ENCODE measurements at regions not wholly inside any gene's neighbourhood (a gene's known extent, or its start where the extent isn't known, plus 50 kb on each side); places are given as distances from the start of the nearest gene placed in this dataset.

DNA sequence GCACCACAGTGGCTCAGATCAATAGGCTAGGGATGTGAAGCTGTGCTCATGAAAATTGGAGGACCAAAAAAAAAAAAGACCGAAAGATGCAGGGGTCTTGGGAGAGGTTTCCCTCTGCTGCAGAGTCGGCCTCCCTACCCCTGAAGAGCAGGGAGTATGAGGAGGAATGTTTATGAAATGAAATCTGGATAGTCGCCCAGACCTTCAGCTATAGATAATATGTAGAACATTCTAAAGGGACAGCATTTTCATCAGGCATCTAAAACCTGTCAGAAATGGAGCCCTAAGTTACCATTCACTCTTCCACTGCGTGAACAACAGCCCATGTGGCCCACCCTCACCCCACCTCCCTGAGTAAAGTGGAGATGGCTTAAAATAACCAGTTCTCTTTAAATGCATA is 122.9 kb downstream of the TMEM174 start:
- Histone ChIP-seq H3K9ac (ENCODE audit: low read depth in 2 of 2, low read length in 2 of 2) (no peak overlapping the region), H3K4me3 (no peak overlapping the region), H3K36me3 (no peaks in the 10 kb centered on the region), H3K27ac (no peak overlapping the region), H3K9me3 (no peaks in the 10 kb centered on the region), H3K4me1 (no peaks in the 10 kb centered on the region), H3K27me3 (peaks cover 57% of the 10 kb centered on the region)
- intact Hi-C loops (cut with DNase I), result loop anchor here (10.0 kb wide), 1 partner anchor 211 kb away; no protein-coding TSS in a partner anchor
- TF ChIP-seq, protein P1, sequence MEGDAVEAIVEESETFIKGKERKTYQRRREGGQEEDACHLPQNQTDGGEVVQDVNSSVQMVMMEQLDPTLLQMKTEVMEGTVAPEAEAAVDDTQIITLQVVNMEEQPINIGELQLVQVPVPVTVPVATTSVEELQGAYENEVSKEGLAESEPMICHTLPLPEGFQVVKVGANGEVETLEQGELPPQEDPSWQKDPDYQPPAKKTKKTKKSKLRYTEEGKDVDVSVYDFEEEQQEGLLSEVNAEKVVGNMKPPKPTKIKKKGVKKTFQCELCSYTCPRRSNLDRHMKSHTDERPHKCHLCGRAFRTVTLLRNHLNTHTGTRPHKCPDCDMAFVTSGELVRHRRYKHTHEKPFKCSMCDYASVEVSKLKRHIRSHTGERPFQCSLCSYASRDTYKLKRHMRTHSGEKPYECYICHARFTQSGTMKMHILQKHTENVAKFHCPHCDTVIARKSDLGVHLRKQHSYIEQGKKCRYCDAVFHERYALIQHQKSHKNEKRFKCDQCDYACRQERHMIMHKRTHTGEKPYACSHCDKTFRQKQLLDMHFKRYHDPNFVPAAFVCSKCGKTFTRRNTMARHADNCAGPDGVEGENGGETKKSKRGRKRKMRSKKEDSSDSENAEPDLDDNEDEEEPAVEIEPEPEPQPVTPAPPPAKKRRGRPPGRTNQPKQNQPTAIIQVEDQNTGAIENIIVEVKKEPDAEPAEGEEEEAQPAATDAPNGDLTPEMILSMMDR (IDR thresholded peaks at IDR 0.05), result no peak
- no peak for DNase-seq

DNA sequence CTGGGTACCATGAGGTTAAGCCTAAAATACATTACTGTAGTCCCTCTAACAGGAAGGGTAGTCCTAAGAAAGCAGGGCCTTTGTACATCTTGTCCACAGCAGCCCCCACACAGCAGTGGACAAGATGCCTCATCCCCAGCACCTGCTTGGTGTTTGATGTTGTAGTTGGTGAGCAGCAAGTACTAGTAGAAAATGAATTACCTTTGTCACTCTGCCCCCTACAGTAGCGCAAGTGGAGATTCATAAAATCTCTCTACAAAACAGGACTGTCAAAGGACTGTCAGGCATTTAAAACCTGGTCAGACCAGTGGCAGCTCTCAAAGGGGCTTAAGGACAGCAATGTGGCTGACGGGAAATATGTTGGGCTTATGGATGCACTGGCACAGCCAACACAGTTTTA is 122.5 kb downstream of the TMEM174 start:
- DNase-seq, result no peak
- no peaks in the 10 kb centered on the region for H3K36me3 ChIP-seq
- no peaks in the 10 kb centered on the region for H3K4me1 ChIP-seq
- intact Hi-C loops (cut with DNase I), result loop anchor here (10.0 kb wide), 1 partner anchor 211 kb away; no protein-coding TSS in a partner anchor
- TF ChIP-seq, protein P1 (IDR thresholded peaks at IDR 0.05), result no peak
- no peaks in the 10 kb centered on the region for H3K9me3 ChIP-seq
- no peak overlapping the region for H3K27ac ChIP-seq
- no peak overlapping the region for H3K9ac ChIP-seq (ENCODE audit: low read depth in 2 of 2, low read length in 2 of 2)
- H3K4me3 ChIP-seq, result no peak overlapping the region
- peaks cover 52% of the 10 kb centered on the region for H3K27me3 ChIP-seq

GRCh38 chr5:73292816-73293459 is 119.9 kb downstream of the TMEM174 start:
- Histone ChIP-seq H3K9me3 (no peaks in the 10 kb centered on the region), H3K9ac (ENCODE audit: low read depth in 2 of 2, low read length in 2 of 2) (no peak overlapping the region), H3K27me3 (peaks cover 27% of the 10 kb centered on the region), H3K4me3 (no peak overlapping the region), H3K4me1 (no peaks in the 10 kb centered on the region), H3K36me3 (no peaks in the 10 kb centered on the region), H3K27ac (no peak overlapping the region)
- intact Hi-C loops (cut with DNase I), result loop anchor here (10.0 kb wide), 1 partner anchor 208 kb away; no protein-coding TSS in a partner anchor
- TF ChIP-seq, protein P1 (IDR thresholded peaks at IDR 0.05), result no peak
- DNase-seq, result no peak

DNA sequence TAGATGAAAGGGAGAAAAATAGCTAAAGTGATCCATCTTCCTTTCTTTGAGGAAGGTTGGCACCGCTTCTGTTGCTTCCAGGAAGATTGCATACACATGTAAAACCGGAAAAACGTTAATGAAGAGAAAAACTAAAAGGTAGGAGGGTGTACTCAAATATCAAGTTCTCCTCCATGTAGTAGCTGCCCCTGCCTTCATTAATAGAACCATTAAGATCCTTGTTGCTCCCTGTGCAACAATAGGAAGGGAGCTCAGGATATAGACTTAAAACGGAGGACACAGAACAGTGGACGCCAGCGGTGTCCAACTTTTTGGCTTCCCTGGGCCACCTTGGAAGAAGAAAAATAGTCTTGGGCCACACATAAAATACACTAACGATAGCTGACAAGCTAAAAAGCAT is 118.9 kb downstream of the TMEM174 start:
- Histone ChIP-seq H3K9ac (ENCODE audit: low read depth in 2 of 2, low read length in 2 of 2) (no peak overlapping the region), H3K4me3 (no peak overlapping the region), H3K27ac (no peak overlapping the region), H3K4me1 (no peaks in the 10 kb centered on the region), H3K36me3 (no peaks in the 10 kb centered on the region), H3K27me3 (peaks cover 17% of the 10 kb centered on the region), H3K9me3 (no peaks in the 10 kb centered on the region)
- DNase-seq, result no peak
- TF ChIP-seq, protein P1 (IDR thresholded peaks at IDR 0.05), result no peak
- intact Hi-C loops (cut with DNase I), result loop anchor here (10.0 kb wide), 1 partner anchor 207 kb away; no protein-coding TSS in a partner anchor

- TF ChIP-seq, protein P1 (IDR thresholded peaks at IDR 0.05), result no peak
Measured at GRCh38 chr5:73290242-73290641, 117.2 kb downstream of the TMEM174 start.

More at GRCh38 chr5:73290242-73290641, 117.2 kb downstream of the TMEM174 start:
- H3K9me3 ChIP-seq, result no peaks in the 10 kb centered on the region
- DNase-seq, result no peak
- H3K4me3 ChIP-seq, result no peak overlapping the region
- H3K27me3 ChIP-seq, result peaks cover under 1% of the 10 kb centered on the region
- intact Hi-C loops (cut with DNase I), result loop anchor here (10.0 kb wide), 1 partner anchor 205 kb away; no protein-coding TSS in a partner anchor
- H3K27ac ChIP-seq, result no peak overlapping the region
- H3K9ac ChIP-seq (ENCODE audit: low read depth in 2 of 2, low read length in 2 of 2), result no peak overlapping the region
- H3K36me3 ChIP-seq, result no peaks in the 10 kb centered on the region
- no peaks in the 10 kb centered on the region for H3K4me1 ChIP-seq

Measured in colonic mucosa (tissue), 4 donors.